LNCAP (cell line): ENCODE measurements at regions not wholly inside any gene's neighbourhood (a gene's known extent, or its start where the extent isn't known, plus 50 kb on each side); places are given as distances from the start of the nearest gene placed in this dataset.
A peak's percentile ranks its signal among the peaks of the same experiment; 100 is the strongest.

Experiments
- TF ChIP-seq, protein P1 (sequence below): fragments of 450-650 bp; IDR thresholded peaks from 2 replicates; pipeline ENCODE4 v1.5.1; 2017; ENCODE audit warnings: mild to moderate bottlenecking

- TF ChIP-seq, protein P1, sequence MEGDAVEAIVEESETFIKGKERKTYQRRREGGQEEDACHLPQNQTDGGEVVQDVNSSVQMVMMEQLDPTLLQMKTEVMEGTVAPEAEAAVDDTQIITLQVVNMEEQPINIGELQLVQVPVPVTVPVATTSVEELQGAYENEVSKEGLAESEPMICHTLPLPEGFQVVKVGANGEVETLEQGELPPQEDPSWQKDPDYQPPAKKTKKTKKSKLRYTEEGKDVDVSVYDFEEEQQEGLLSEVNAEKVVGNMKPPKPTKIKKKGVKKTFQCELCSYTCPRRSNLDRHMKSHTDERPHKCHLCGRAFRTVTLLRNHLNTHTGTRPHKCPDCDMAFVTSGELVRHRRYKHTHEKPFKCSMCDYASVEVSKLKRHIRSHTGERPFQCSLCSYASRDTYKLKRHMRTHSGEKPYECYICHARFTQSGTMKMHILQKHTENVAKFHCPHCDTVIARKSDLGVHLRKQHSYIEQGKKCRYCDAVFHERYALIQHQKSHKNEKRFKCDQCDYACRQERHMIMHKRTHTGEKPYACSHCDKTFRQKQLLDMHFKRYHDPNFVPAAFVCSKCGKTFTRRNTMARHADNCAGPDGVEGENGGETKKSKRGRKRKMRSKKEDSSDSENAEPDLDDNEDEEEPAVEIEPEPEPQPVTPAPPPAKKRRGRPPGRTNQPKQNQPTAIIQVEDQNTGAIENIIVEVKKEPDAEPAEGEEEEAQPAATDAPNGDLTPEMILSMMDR: no peak
These were observed 1317.1 kb downstream of the SLITRK1 start for GRCh38 chr13:82565201-82565600.

DNA sequence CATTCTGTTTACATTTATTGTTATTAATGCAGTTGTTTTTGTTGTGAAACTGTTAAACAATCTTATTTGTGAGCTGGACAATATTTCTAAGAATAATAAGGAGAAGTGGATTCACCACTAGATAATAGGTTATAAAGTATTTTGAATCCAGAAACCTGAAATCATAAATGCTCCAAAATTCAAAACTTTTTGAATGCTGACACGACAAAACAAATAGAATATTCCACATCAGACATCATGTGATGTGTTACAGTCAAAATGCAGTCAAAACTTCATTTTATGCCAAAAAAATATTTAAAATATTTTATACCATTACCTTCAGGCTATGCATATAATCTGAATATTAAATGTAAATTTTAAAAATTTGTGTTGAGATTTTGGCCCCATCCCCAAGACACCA is 1321.4 kb downstream of the SLITRK1 start:
- TF ChIP-seq, protein P1: no peak

GRCh38 chr13:82522872-82523271 is 1359.4 kb downstream of the SLITRK1 start:
- TF ChIP-seq, protein P1: no peak

- TF ChIP-seq, protein P1: no peak
These were observed 1375.4 kb downstream of the SLITRK1 start for GRCh38 chr13:82506805-82507414.

DNA sequence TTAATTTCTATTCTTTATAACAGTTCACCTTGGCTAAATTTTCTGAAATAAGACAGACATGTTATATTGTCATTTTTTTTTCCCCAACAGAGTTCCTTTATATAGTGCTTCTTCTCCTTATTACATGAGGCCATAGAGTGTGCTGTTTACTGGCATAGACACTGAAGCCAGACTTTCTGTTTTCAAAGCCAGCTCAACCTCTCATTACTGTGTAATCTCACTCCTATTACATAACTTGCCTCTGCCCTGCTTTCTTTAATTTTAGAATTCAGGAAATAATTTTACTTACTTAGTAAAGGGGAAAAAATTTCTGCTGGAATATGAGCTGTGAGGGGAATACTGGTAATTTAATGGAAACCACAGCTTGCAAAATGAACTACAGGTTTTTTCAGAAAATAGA is 1380.4 kb downstream of the SLITRK1 start:
- TF ChIP-seq, protein P1: no peak

- TF ChIP-seq, protein P1: peak; percentile 61
These were observed 1401.9 kb downstream of the SLITRK1 start for GRCh38 chr13:82480415-82480814.

- TF ChIP-seq, protein P1: no peak
These were observed 1404.8 kb downstream of the SLITRK1 start for GRCh38 chr13:82477436-82477835.

DNA sequence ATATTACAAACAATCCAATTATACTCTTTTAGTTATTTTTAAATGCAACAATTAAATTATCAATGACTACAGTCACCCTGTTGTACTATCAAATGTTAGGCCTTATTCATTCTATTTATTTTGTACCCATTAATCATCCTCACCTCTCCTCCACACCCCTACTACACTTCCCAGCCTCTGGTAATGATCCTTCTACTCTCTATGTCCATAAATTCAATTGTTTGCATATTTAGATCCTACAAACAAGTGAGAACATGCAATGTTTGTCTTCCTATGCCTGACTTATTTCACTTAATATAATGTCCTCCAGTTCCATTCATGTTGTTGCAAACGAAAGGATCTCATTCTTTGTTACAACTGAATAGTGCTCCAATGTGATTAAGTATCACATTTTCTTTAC is 1414.6 kb downstream of the SLITRK1 start:
- TF ChIP-seq, protein P1: no peak
